ENCODE measurements at regions not wholly inside any gene's neighbourhood (a gene's known extent, or its start where the extent isn't known, plus 50 kb on each side); places are given as distances from the start of the nearest gene placed in this dataset.

DNA sequence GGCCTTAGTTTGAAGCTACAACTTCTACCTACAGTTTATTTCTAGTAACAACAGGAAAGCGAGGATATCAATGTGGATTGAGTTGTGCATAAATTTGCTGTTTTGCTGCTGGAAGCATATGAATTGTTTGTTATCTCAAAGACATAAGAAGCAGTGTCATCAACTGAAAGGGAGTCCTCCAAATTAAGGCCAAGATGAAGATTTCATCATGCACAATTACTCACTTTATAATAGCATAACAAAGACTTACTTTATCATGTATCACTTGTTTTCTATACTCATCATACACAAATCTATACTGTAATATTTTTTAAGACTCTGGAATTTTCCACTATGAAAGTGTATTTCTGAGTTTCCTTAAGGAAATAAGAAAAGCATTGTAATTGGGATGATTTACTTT, 136.1 kb upstream of the FANCL start:
- TF ChIP-seq EZH2 (IDR thresholded peaks at IDR 0.05; ENCODE audit: insufficient read depth, poor library complexity, severe bottlenecking) (no peak), EZH2phosphoT487 (IDR thresholded peaks at IDR 0.05; ENCODE audit: insufficient read depth, low read depth) (no peak)

Measured in GM23248 (cell line).